GM18870 (cell line): ENCODE measurements at regions not wholly inside any gene's neighbourhood (a gene's known extent, or its start where the extent isn't known, plus 50 kb on each side); places are given as distances from the start of the nearest gene placed in this dataset.
"Not testable (repeated sequence)": the region's sequence is repeated elsewhere in the genome, so short reads cannot be mapped to it uniquely, and the experiment has no call there.

Experiments
- ATAC-seq: cut with Tn5 transposase; IDR thresholded peaks from one replicate; pipeline ENCODE4 v1.9.1; 2021; ENCODE audit warnings: moderate library complexity; ENCODE audit not compliant: unreplicated experiment

DNA sequence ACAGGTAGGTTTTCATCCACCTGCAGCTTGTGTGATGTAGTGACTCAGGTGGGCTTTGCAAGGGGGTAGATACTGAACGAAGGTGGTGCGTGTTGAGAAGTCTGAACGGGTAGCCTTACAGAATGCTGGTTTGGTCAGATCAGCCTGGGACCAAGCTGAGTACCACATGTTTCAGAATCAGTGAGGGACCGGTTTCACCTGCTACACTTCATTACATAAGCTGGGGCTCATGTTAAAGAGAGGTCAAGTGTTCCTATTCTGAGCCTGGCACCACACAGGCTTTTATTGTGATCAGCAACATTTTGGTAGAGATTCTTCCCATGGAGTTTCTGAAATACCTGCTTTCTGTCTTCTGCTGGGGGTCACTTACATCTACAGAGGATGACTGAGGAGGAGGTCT, 207.4 kb upstream of the EEF2KMT start:
- ATAC-seq, result no peak

- ATAC-seq, result no peak
Measured at GRCh38 chr16:5302372-5303114, 204.9 kb upstream of the EEF2KMT start.

- no peak for ATAC-seq
Measured at GRCh38 chr16:5298202-5298601, 200.6 kb upstream of the EEF2KMT start.

GRCh38 chr16:5296176-5296575, 198.6 kb upstream of the EEF2KMT start:
- ATAC-seq, result no peak

DNA sequence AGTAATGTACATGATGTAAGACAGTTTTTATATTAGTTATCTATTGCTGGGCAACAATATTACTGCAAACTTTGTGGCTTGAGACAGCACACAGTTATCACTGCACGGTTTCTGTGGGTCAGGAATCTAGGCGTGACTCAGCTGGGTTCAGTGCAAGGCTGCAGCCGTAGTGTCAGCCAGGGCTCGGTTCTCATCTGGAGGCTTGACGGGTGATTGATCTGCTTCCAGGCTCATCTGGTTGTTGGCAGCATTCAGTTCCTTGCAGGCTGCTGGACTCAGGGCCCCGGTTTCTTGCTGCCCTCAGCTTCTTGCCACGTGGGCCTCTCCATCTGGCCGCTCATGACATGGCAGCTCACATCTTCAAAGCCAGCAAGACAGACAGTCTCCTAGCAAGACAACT, 197.7 kb upstream of the EEF2KMT start:
- not testable (repeated sequence) for ATAC-seq

DNA sequence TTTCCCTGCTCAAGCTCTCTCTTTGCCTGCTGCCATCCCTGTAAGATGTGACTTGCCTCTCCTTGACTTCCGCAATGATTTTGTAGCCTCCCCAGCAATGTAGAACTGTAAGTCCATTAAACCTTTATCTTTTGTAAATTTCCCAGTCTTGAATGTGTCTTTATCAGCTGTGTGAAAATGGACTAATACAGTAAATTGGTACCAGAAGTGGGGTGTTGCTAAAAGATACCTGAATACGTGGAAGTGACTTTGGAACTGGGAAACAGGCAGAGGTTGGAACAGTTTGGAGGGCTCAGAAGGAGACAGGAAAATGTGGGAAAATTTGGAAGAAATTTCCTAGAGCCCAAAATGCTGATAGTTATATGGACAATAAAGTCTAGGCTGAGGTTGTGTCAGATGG, 184.6 kb upstream of the EEF2KMT start:
- not testable (repeated sequence) for ATAC-seq

GRCh38 chr16:5257462-5257861, 159.9 kb upstream of the EEF2KMT start:
- ATAC-seq, result no peak

- ATAC-seq, result no peak
Measured at GRCh38 chr16:5252791-5253190, 155.2 kb upstream of the EEF2KMT start.

GRCh38 chr16:5247403-5247802, 149.8 kb upstream of the EEF2KMT start:
- not testable (repeated sequence) for ATAC-seq

DNA sequence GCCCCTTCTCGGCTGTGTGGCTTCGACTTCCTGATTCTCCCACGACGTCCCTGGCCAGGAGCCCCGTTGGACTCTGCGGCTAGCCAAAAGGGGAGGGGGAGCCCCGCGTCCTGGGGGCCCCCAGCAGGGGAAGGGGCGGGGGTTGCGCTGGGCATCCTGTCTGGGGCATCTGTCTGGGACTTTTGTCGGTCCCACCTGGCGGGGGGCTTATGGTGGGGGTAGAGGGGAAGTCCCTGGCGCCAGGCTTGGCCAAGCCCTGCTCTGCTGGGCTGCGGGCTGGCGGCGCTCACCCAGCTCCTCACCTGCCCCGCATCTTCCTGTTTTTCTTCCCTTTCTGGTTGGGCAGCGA, 142.7 kb upstream of the EEF2KMT start:
- ATAC-seq, result not testable (repeated sequence)

DNA sequence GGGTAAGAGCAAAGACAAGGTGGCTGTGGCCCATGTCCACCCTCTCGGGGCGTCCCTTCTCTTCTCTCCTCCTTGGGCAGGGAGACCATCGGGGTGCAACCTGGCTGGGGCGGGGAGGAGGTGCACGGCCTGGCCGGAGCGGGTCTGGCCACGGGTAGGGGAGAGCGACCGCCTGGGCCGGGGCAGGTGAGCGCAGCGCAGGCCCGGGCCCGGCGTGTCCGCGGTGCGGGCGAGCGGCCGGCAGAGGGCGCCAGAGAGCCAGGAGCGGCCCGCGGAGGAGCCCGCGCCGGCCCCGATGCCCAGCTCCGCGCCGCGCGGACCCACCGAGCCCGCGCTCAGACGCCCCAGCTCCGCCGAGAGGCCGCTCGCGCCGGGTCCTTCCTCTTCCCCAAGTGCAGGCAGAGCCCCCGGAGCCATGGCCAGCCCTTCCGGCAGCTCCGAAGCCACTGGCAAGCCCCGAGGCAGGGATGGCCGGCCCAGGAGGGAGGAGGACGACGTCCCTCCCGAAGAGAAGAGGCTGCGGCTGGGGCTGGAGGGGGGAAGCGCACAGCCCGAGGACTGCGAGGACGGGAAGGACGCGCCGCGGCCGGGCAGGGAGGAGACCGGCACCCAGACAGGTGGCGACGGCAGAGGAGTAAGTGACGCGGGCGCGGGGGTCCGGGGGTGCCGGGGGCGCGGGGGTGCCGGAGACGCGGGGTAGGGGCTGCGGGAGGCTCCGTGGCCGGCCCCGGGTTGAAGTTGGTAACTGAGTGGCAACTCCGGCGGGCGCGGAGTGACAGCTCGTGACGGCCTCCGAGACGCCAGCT, 142.1 kb upstream of the EEF2KMT start:
- not testable (repeated sequence) for ATAC-seq

GRCh38 chr16:5235119-5235518, 137.5 kb upstream of the EEF2KMT start:
- no peak for ATAC-seq

DNA sequence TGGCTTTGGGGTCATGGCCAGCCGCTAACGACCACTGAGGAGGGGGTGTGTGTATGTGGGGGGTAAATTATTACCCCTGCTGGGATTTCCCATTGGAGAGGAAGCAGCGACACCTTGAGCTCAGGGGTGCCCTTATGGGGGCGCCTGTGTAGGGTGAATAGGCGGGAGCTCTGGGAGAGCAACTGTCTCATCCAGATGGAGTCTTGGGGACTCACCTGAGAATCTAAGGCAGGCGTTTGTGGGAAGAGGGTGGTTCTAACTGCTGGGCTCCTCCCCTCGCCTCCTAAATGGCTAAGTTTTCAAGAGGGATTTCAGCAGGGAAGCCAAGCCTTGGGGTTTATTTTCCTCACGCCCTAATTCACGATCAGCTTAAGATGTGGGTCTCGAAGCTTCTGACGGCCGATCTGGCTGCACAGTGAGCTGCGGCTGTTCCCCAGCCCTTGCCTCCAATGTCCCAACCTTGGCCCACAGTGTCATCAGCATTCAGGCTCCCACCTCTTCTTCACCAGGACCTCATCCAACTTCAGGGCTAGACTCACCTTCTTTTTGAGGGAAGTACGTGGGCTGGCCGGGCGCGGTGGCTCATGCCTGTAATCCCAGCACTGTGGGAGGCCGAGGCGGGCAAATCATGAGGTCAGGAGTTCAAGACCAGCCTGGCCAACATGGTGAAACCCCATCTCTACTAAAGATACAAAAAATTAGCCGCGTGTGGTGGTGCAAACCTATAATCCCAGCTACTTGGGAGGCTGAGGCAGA, 136.9 kb upstream of the EEF2KMT start:
- no peak for ATAC-seq

- no peak for ATAC-seq
Measured at GRCh38 chr16:5231246-5231759, 133.7 kb upstream of the EEF2KMT start.

GRCh38 chr16:5228369-5228768, 130.8 kb upstream of the EEF2KMT start:
- ATAC-seq, result no peak

GRCh38 chr16:5225931-5226655, 128.5 kb upstream of the EEF2KMT start:
- no peak for ATAC-seq

GRCh38 chr16:5222761-5223160, 125.2 kb upstream of the EEF2KMT start:
- ATAC-seq, result no peak

DNA sequence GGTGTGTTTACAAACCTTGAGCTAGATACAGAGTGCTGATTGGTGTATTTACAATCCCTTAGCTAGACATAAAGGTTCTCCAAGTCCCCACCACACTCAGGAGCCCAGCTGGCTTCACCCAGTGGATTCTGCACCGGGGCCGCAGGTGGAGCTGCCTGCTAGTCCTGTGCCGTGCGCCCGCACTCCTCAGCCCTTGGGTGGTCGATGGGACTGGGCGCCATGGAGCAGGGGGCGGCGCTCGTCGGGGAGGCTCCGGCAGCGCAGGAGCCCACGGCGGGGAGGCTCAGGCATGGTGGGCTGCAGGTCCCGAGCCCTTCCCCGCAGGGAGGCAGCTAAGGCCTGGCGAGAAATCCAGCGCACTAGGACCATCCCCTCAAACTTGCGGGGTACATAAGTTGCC, 124.2 kb upstream of the EEF2KMT start:
- not testable (repeated sequence) for ATAC-seq

- no peak for ATAC-seq
Measured at GRCh38 chr16:5220705-5221104, 123.1 kb upstream of the EEF2KMT start.

- no peak for ATAC-seq
Measured at GRCh38 chr16:5216441-5217080, 119.0 kb upstream of the EEF2KMT start.
